Activated T-cell treated with anti-CD3 and anti-CD28 coated beads for 4 hours (primary cell): ENCODE measurements at regions not wholly inside any gene's neighbourhood (a gene's known extent, or its start where the extent isn't known, plus 50 kb on each side); places are given as distances from the start of the nearest gene placed in this dataset.
"Not testable (repeated sequence)": the region's sequence is repeated elsewhere in the genome, so short reads cannot be mapped to it uniquely, and the experiment has no call there.

Source experiments
- DNase-seq: peaks from one replicate; pipeline ENCODE4 v3.0.0-alpha.2; 2020

DNA sequence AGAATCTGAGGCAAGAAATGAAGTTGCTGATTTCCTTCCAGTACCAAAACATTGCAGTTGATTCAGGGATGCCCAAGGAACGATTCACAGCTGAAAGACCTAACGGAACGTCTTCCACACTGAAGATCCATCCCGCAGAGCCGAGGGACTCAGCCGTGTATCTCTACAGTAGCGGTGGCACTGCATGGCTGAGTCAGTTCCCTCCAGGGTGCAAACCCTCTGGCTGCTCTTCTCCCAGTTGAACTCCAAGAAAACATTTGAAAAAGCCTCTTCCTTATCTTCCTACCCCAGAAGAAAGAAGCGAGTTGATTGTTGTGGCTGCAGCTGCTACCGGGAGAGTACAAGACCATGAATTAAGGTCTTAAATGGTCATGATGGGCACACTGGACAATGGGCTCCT, 147.1 kb upstream of the PRSS1 start:
- DNase-seq, result no peak

- DNase-seq, result no peak
Measured at GRCh38 chr7:142598297-142598696, 151.0 kb upstream of the PRSS1 start.

- no peak for DNase-seq
Measured at GRCh38 chr7:142597547-142597946, 151.7 kb upstream of the PRSS1 start.

GRCh38 chr7:142595816-142596516, 153.3 kb upstream of the PRSS1 start:
- DNase-seq, result no peak

- no peak for DNase-seq
Measured at GRCh38 chr7:142594078-142594477, 155.2 kb upstream of the PRSS1 start.

DNA sequence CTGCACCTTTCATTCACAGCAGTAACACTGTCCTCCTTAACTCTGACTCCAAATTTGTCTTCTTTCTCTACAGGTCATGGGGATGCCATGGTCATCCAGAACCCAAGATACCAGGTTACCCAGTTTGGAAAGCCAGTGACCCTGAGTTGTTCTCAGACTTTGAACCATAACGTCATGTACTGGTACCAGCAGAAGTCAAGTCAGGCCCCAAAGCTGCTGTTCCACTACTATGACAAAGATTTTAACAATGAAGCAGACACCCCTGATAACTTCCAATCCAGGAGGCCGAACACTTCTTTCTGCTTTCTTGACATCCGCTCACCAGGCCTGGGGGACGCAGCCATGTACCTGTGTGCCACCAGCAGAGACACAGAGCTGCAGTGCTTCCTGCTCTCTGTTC, 156.2 kb upstream of the PRSS1 start:
- DNase-seq, result no peak

GRCh38 chr7:142592664-142593063, 156.6 kb upstream of the PRSS1 start:
- no peak for DNase-seq

DNA sequence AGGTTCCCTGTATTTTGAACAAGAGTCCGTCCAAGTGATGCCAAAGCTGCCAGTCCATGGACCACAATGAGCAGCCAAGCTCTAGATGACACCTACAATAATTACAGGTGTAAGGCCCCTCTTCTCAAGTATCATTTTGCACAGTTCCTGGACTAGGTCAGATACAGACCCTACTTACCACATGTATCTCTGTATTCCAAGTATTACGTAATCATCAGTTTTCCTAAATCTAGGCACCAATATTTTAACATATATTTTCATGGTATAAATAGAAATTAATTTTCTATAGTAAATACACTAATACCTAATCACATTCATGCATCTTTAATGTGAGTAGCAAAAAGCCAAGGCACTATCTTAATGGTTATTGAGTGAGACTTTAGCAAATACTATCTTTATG, 157.0 kb upstream of the PRSS1 start:
- no peak for DNase-seq

DNA sequence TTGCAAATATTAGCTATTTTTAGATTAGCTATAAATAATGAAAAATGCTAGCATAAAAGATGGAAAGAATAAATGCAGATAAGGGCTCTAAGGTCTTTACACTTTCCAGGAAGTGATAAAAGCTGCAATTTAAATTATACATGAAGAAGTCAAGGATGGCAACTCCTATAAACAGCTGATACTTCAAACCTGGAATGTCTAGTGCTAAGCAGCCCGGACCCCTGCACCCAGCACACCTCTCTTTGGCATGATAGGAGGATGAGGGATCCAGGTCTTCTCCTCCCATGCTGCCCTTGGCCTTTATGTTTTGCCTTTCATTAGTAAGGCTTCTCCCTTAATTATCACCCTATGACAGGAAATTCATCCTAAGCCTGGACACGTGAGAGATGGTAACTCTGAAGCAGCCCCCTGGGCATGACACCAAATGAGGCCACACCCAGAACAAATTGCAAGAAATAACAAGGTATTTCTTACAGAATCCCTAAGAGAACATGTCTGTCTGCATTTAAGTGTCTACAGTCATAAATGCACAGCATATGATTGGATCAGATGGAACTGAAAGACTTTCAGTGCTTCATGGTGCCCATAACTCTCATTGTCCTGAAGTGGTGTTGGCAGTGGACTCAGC, 158.3 kb upstream of the PRSS1 start:
- DNase-seq, result no peak

- no peak for DNase-seq
Measured at GRCh38 chr7:142590077-142590476, 159.2 kb upstream of the PRSS1 start.

DNA sequence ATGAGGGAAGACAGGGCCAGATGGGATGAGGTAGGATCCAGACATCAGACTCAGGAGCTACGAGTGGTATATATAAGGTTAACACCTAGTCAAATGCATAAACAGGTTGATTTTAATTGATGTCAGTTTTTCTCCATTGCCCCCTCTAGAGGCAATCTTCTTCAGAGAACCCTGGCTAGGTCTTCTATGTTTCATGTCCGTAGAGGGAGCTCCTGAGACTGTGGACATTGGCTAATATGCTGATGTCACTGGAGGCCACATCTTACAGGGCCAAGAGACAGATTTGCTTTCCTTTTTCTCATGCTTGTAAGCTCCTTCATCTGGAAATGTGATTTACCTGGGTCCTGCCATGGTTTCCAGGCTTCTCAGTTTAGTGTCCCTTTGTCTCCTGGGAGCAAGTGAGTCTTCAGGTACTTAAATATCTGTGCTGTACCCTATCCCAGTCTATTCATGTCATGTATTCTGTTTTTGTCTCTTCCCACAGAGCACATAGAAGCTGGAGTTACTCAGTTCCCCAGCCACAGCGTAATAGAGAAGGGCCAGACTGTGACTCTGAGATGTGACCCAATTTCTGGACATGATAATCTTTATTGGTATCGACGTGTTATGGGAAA, 161.6 kb upstream of the PRSS1 start:
- no peak for DNase-seq

DNA sequence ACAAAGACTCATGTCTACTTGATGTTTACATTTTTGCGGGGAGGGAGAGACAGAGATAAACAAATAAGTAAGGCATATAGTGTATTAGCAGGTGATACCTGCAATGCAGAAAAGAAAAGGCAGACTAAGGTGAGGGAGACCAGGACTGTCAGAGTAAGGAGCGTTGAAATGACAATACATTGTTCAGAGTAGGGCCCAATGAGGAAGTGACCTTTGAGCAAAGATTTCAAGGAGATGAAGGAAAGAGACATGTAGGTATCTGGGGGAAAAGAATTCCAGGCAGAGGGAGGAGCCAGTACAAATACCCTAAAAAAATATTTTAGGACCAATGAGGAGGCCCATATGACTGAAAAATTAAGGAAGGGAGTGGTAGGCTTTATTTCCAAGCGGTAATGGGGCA, 162.7 kb upstream of the PRSS1 start:
- DNase-seq, result no peak

DNA sequence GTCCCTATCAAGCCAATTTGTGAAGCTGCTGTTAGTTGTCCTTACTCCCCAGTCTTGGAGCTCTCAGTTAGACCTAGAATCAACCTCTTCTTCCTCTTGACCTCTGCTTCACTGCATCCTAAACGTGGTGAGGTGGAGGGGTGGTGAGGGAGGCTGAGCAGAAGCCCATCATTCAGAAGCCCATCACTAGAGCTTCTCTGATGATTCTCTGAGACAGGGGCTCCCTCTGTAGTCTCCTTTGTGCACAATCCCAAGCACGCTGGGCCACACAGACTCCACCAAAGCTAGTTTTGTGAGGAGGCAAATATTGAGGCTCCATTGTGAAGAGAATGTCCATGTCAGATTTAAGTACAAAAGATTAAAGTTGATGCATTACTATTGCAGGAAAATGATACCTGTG, 163.8 kb upstream of the PRSS1 start:
- no peak for DNase-seq

GRCh38 chr7:142584765-142585164, 164.5 kb upstream of the PRSS1 start:
- DNase-seq, result no peak

GRCh38 chr7:142583446-142583845, 165.8 kb upstream of the PRSS1 start:
- no peak for DNase-seq

- DNase-seq, result no peak
Measured at GRCh38 chr7:142582351-142582750, 166.9 kb upstream of the PRSS1 start.

- DNase-seq, result no peak
Measured at GRCh38 chr7:142581341-142581740, 167.9 kb upstream of the PRSS1 start.

GRCh38 chr7:142579946-142580345, 169.3 kb upstream of the PRSS1 start:
- DNase-seq, result no peak

GRCh38 chr7:142575351-142575750, 173.9 kb upstream of the PRSS1 start:
- not testable (repeated sequence) for DNase-seq

DNA sequence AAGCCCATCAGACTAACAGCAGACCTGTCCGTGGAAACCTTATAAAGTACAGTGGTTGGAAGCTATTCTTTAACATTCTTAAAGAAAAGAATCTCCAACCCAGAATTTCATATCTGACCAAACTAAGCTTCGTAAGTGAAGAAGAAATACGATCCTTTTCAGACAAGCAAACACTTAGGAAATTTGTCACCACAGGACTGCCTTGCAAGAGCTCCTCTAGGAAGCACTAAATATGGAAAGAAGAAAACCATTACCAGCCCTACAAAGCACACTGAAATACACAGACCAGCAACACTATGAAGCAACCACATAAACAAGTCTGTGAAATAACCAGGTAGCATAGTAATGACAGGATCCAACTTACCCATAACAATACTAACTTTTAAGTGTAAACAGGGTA, 177.7 kb upstream of the PRSS1 start:
- DNase-seq, result no peak

DNA sequence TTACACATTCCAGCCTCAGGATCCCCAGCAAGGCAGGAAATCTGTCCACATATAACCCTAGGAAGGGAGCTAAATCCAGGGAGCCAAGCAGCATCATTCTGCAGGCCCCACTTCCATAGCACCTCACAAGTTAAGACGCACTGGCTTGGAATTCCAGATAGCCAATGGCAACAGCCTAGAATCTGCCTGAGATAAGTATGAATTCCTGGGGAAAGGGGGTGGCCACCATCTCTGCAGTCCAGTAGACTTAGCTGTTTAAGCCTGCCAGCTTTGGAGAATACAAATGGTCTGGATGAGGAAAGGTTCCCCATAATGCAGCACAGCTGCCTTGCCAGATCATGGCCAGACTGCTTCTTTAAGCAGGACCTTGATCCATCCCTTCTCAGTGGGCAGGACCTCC, 179.4 kb upstream of the PRSS1 start:
- no peak for DNase-seq

DNA sequence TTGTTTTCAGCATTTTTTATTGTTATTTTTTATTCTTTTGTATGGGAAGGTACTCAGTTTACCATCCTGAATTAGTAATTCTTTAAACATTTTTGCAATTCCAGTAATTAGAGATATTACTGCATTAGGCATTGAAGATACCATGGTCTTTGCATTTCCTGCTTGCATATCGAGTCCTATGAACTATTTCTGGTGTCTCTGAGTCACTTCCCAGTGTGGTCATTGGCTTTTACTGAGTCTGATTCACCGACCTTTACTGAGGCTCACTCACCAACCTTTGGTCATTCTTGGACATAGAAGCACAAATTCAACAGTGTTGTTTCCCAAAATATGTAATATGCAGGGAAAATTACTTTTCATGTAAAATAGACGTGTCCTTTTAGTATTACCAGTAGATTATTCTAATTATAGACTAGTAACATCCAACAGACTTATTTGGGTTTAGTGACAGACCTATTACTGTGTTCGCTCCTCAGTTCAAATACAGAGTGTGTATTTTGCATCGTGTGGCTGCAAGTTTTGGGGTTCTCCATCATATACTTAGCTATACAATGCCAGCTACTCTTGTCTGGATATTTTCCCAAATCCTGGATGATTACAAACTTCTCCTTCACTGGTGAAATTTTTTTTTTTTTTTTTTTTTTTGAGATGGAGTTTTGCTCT, 180.7 kb upstream of the PRSS1 start:
- no peak for DNase-seq

GRCh38 chr7:142567201-142568075, 181.8 kb upstream of the PRSS1 start:
- DNase-seq, result no peak
